NOMO-1 (cell line): ENCODE measurements at regions not wholly inside any gene's neighbourhood (a gene's known extent, or its start where the extent isn't known, plus 50 kb on each side); places are given as distances from the start of the nearest gene placed in this dataset.
"Not testable (repeated sequence)": the region's sequence is repeated elsewhere in the genome, so short reads cannot be mapped to it uniquely, and the experiment has no call there.

Source experiments
- DNase-seq, 2 experiments: peaks; one replicate each; lab custom pipeline; 2025; ENCODE audit not compliant: unreplicated experiment in 2 of 2; lab: John Stamatoyannopoulos, UW

DNA sequence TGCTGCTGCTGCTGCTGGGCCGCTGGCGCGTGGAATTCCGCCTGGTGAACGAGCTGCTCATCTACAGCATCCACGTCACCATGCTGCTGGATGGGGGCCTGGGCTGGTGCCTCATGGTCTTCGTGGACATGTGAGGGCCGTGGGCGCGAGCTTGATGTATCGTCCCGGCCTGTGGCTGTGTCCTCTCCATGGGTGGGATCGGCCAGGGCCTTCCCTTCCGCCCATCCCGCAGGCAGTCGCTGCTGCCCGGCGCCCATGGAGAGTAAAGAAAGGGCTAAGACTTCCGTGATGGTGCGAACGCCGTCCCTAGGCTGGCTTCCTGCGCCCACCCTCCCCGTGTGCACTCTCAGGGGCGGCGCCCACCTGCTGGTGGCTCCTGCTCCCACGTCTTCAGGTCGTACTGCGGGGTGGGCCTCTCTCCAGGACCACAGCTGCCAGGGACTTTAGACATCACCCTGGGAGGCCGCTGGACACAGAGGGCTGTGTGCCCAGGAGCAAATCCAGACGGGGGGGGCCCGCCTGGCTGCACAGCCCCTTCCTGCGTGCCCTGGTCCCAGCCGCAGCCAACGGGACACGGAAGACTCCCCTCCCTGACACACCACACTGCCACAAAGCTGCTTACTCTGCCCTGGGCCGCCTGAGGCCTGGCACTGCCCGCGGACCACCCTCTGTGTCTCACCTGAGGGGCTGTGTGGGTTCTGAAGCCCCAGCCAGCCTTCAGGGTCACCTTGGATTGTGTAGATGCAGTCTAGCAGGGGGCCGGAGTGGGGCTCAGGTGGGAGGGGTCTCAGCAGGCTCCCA is 167.5 kb downstream of the SEPTIN7 start:
- no peak for DNase-seq

DNA sequence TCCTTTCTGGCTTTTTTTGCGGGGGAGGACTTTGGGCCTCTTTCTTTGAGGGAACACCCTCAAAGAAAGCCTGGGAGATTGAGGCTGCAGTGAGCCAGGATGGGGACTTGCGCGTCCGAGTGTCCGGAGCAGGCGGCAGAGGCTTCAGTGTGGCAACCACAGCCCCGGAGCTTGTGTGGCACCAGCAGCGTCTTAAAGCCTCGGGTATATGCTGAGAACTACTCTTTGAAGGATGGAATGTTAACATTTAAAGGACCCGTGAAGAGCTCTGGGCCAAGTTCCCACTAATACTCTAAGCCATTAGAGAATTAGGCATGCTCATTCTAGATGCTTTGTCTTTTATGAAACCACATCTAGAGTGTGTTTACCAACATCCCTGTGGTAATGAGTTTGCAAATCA is 168.2 kb downstream of the SEPTIN7 start:
- DNase-seq, result no peak

DNA sequence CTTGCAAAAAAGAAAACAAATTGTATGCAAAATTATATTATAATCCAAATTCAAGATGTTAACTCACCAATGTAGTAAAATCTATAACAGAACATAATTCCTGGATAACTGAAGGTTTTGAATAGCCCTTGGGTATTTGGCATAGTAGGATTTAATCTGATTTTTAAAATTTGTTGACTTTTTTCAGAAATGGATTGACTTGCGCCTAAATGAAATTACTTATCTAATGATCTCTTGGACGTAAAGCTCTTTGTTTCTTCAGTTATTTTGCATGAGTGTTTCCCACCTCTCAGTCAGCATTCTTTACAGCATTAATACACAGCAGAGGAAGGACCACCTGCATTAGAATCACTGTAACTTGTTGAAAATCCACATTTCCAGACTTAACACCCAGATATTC is 169.6 kb downstream of the SEPTIN7 start:
- DNase-seq, result no peak

DNA sequence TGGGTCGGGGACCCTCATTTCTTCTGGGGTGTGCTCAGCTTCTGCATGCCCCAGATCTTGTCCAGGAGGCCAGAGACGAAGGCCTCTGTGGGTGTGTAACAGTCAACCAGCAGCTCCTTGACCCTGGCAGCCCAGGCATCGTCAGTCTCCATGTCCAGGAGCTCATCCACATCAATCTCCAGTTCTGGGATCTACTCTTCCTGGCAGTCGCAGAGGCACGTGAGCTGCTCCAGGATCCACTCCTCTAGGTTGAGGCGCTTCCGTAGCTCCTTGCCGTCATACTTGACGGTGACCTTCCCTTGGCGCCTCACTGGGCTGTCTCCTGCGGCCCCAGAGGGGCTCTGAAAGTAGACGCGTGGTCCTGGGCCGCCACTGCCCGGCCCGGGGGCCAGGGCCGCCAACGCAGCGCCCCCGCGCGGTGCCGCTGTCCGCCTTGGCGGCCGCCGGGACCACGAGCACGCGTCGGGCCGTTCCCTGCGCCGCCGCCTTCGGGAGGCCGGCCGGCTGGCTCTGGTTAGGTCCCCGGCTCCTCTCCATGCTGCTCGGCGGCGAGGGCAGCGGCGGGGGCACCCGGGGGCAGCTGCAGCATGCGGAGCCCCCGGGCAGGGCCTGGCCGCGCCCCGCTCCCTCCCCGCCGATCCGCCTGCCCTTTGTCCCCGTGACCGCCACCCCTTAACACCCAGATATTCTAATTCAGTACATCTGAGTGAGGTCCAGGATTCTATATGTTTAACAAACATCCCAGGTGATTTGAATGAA is 170.5 kb downstream of the SEPTIN7 start:
- DNase-seq, result peak in 1 of 2 experiments; percentile 24

DNA sequence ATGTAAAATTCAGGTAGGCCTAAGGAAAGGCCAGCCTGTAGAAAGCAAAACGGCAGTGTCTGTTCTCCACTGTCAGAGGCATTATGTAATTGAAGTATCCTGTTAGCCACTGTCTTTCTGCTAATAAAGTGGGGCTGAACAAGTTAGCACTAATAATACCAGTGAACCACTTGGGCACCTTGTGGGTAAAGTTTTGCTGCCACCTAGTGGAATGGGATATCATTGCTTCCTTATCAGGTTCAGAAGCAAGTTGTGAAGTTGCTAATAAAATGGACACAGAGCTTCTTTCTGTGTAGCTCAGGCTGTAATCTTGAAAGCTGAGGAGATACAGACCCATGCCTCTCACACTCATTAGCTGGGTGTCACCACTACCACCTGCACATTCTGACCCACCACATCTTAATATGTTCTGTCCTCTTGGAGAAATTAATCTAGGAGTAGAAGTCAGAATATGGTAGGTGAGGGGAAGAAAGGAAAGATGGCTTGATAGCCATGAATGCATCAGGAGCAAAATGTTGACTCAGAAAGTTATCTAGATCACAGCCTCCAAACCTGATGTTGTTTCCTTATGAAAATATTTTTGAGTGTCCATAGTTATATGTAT is 175.1 kb downstream of the SEPTIN7 start:
- peak; percentile 30 to 63 for DNase-seq

DNA sequence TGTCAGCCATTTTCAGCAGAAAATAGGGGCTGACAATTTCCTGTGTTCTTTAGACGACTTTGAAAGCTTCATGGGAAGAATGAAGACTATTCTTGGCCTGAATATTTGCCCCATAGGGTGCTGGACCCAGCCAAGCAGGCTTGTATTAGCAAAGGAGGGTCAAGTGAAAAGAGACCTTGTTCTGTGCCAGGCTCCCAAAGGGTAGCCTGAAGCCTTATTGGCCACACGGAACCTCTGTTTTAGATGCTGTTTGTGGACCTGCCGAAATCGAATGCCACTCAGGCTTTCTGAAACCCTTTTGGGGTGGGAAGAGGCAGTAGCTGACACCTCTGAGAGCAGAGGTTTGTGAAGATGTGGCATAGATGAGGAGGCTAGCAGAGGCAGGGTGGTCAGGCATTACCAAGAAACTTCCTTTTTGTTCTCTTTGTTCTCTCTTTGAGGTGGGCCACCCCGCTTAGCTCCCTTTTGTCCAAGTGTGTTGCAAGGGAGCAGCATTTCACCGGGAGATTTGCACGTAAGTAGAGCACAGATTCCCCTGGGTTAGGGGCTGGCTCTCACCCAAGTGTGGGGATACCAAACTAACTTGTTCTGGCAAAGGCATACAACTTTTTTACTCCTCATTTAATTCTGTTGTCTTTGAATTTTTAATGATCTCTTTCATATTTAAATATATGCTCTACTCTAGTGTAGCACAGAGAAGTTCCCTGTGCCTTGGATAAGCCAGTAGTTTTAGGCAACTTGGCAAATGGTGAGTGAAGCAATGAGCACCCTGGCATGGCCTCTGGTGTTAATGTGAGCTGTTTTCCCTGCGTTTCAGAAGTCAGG is 174.0 kb upstream of the EEPD1 start:
- not testable (repeated sequence) for DNase-seq

DNA sequence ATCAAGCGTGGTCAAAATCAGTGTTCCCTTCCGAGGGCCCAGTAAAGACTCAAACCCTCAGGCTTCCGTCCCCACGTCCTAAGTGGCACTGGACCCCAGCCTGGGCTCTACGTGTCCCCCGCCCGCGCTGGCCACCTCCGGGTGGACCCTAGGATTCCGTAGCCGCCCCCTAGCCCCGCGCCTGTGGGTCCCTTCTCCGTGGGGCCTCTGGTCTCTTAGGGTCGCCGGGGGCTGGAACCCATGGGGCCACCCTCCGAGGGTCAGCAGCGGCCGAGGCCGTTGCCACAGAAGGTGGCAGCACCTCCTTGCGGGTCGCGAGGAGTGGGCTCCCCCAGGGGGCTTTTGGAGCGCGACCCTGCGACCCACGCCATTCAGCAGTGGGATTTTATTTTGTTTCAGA is 170.5 kb upstream of the EEPD1 start:
- DNase-seq, result no peak

DNA sequence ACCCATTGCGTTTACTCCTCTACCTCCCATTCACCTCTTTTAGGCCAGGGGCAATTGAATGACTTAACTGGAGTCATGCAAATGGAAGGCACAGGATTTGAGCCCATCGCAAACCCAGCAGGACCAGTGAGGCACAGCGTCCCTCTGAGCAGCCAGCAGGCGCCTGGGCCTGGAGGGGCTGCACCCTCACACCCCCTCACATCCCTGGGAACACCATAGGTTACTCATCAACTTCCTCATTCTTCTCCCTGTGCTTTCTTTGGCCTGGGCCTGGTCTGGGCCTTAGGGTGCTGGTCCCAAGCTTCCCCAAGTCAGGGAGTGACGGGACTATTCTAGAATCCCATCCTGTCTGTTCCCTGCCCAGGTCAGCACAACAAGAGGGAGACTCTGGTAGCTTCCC is 169.4 kb upstream of the EEPD1 start:
- no peak for DNase-seq

DNA sequence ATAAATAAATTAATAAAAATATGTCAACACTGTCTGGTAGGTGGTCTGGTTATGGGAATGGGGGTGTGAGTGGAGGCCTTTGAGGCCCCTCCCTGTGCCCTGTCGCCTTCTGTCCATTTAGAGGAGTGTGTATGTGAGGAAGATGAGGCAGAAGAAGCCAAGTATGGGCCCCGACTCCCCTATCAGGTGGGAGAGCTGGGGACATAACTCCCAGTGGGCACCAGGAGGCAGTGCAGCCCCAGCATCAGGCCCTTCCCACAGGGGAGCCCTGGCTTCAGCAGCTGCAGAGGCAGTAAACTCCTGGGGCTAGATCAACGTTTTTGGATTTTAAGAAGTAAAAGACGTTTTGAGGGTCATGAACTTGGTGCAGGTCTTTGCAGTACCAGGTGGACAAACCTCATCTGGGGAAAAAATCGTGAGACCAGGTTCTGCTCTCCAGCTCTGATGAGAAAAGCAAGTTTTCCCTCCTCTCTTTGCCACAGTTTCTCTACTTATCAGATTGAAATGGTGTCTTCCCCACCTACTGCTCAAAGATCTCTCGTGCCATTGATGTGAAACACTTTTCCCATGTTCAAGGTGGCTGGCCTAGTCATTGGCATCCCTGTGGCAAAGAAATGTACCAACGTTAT is 167.8 kb upstream of the EEPD1 start:
- peak; percentile 40 to 64 for DNase-seq

DNA sequence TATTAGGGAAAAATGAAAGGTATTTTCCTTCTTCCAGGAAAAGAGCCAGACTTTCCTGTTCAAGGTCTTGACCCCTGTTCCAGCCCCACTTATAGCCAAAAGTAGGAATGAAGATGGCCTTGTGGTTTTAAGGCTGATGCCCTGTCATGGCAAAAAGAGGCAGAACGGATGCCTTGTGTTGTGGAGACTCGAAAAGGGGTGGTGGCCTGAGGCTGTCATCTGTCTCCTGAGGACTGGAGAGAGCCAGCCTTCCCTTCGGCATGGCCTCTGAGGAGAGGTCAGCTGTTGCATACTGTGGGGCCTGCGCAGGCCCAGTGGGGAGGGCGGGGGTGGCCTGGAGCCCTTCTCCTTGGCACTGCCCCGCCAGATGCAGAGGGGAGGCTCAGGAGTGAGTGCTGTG is 166.0 kb upstream of the EEPD1 start:
- no peak for DNase-seq

DNA sequence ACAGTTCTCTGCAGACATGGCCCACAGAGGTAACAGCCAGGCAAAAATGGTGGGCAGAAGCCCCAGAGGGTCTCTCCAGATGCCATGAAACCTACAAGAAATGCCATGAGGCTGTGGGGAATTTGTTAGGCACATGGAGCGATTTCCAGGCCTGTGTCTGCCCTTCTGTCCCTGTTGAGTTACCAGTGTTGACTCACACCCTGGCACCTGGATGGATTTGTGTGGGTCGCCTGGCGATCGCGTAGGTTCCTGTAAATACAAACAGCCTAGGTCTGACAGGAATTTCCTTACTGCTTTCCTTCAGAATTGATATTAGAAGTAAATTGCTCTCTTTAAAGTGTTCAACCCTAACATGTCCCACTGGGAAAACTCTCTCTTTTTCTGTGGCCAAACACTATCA is 164.9 kb upstream of the EEPD1 start:
- DNase-seq, result no peak

DNA sequence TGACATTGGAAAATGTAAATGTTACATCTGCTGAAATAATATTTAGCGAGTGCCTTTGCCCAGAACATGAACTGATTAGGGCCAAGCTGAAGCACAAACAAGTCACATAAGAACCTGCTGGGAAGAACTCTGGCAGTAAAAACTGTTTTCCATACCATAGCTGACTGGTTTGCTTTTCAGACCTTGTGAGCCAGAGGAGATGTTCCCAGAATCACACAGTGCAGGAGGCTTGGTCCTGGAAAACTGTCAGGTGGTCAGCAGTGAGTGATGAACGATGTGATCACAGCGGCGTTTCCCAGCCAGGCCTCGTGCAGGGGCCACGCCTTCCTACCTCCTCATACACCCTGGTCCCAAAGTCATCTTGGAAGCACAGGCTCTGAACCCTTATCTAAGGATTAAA is 164.2 kb upstream of the EEPD1 start:
- no peak for DNase-seq

DNA sequence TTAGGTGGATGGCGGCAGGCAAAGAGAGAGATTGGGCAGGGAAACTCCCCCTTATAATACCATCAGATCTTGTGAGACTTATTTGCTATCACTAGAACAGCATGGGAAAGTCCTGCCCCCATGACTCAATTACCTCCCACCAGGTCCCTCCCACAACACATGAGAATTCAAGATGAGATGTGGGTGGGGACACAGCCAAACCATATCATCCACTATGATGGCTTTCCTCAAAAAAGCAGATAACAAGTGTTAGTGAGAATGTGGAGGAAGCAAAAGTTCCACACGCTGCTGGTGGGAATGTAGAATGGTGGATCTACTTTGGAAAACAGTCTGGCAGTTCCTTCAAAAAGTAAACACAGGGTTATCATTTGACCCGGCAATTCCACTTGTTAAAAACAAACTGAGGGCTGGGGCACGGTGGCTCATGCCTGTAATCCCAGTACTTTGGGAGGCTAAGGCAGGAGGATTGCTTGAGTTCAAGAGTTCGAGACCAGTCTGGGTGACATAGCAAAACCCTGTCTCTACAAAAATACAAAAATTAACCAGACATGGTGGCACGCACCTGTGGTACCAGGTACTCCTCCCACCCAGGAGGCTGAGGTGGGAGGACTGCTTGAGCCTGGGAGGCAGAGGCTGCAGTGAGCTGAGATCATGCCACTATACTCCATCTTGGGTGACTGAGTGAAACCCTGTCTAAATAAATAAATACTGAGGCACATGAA is 161.4 kb upstream of the EEPD1 start:
- no peak for DNase-seq

DNA sequence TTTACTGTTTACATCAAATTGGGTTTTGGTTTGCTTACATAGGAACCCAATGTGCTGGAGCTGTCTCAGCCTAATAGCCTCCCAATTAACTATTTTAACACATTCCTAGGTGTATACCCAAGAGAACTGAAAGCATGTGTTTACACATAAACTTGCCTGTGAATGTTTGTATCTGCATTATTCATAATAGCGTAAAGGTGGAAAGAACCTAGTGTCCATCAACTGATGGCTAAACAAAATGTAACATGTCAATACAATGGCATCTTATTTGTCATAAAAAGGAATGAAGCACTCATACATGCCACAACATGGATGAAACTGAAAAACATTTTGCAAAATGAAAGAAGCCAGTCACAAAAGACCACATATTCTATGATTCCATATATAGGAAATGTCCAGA is 160.6 kb upstream of the EEPD1 start:
- DNase-seq, result no peak

DNA sequence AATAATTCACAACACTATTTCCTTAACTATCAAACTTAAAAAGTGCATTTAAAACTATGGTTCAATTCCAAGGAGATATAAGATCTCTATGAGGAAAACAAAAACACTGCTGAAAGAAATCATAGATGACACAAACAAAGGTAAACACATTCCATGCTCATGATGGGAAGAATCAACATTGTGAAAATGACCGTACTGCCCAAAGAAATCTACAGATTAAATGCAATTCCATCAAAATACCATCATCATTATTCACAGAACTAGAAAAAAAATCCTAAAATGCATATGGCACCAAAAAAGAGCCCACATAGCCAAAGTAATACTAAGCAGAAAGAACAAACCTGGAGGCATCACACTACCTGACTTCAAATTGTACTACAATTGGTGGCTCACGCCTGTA is 159.9 kb upstream of the EEPD1 start:
- no peak for DNase-seq

DNA sequence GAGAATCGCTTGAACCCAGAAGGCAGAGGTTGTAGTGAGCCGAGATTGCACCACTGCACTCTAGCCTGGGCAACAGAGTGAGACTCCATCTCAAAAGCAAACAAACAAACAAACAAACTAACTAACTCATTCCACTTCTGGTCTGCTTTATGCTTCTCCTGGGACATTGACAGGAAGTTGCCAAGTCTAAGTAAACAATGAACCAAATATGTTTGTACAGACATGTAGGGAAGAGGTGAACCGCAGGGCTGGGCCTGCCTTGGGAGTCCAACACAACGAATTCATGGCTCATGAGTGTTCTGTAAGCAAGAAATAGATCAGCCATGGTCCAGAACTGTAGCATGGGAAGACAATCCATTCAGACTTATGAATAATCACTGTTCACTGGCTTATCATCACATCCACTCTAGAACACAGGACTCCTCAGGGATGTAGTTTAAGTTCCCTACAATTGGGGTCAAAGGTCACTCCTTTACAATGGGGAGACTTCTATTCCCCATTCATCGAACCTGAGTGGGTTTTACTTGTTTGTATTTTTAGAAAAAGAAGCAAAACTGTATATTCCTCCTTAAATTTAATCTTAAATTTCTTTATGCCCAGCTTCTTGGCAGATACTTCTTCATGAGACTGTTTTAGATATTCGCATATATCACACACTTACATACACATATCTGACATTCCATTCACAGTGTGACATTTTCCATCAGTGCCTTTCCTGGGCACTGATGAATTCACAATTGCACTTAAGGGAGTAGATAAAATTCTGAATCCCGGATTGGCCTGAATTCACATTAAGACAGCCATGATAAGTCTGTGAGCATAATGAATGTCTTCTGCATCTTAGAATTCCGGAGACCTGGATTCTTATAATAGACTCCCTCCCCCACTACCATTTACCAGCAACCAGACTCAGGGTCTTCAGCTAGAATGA is 159.1 kb upstream of the EEPD1 start:
- no peak for DNase-seq

DNA sequence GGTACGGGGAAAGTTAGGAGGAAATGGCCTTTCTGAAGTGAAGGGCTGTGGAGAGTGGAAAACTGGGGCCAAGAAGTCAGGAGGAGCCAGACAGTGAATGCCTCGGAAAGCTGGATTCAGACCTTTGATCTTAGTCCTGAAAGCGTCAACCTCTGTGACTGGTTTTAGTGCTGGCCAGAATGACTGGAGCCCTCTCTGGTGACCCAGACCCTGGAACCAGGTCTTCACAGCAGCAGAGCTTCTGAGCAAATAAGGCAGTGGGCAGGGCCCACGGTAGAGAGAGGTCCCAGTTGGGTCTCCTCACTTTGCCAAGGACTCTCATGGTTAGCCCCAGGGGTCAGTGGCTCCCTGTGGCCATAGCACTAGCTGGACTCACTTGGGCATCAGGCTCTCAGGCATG is 157.7 kb upstream of the EEPD1 start:
- no peak for DNase-seq

DNA sequence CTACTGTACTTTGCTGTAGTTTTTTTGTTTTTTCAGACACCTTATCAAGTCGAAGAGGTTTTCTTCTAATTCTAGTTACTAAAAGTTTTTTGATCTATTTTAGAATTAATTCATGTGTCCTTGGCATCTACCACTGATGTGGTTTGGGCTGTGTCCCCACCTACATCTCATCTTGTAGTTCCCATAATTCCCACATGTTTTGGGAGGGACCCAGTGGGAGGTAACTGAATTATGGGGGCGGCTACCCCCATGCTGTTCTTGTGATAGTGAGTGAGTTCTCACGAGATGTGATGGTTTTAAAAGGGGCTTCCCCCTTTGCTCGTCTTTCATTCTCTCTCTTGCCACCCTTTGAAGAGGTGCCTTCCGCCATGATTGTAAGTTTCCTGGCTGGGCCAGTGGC is 154.6 kb upstream of the EEPD1 start:
- DNase-seq, result no peak

DNA sequence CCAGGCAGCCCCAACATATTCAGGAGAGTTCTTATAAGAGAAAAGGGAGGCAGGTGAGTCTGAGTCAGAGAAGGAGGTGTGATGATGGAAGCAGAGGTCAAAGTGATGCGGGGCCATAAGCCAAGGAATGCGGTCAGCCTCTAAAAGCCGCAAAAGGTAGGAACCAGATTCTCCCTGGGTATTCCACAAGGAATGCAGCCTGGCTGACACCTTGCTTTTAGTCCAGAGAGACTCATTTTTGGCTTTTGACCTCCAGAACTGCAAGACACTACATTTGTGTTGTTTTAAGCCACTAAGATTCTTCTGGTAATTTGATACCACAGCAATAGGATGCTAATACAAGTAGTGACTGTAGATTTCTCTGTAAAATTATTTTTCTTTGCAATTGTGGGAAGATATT is 151.5 kb upstream of the EEPD1 start:
- DNase-seq, result no peak
